ENCODE measurements at regions not wholly inside any gene's neighbourhood (a gene's known extent, or its start where the extent isn't known, plus 50 kb on each side); places are given as distances from the start of the nearest gene placed in this dataset.

- RAD21 ChIA-PET (ENCODE audit: unreplicated experiment), result no interaction called here
- H4K20me1 ChIP-seq (ENCODE audit: control insufficient read depth, insufficient read depth), result no peaks in the 10 kb centered on the region
- no peaks in the 10 kb centered on the region for H3K4me1 ChIP-seq (ENCODE audit: control insufficient read depth, insufficient read depth, low read length)
- DNase-seq (ENCODE audit: low read depth, low spot score) (no peak), ATAC-seq (no peak), FAIRE-seq (no peak)
- H2AFZ ChIP-seq (ENCODE audit: control insufficient read depth, low read depth, low read length), result no peak overlapping the region
- H3K9ac ChIP-seq (ENCODE audit: control insufficient read depth, insufficient read depth, low read length), result no peak overlapping the region
- CTCF ChIA-PET, result no interaction called here
- H3K27ac ChIP-seq (ENCODE audit: control insufficient read depth, insufficient read depth), result no peak overlapping the region
- in situ Hi-C loops (cut with MboI) (no loop called here), intact Hi-C loops (cut with micrococcal nuclease; ENCODE audit: unreplicated experiment) (no loop called here)
- no peak for TF ChIP-seq ESRRA (IDR thresholded peaks at IDR 0.05; ENCODE audit: low read length)
- no peak for TF ChIP-seq ZNF384 (IDR thresholded peaks at IDR 0.05; ENCODE audit: borderline replicate concordance, low read depth, low read length)
- TF ChIP-seq E2F4 (IDR thresholded peaks at IDR 0.05; ENCODE audit: low read depth, low read length), result no peak
- no peak for TF ChIP-seq RB1 (IDR thresholded peaks at IDR 0.05; ENCODE audit: borderline replicate concordance)
- POLR2A ChIA-PET, result no interaction called here
- H3K4me3 ChIP-seq, result no peak overlapping the region
- H3K36me3 ChIP-seq (ENCODE audit: control insufficient read depth in 2 of 2, insufficient read depth in 2 of 2, low read length in 1 of 2), result no peaks in the 10 kb centered on the region
- H3K4me2 ChIP-seq (ENCODE audit: control insufficient read depth, insufficient read depth), result no peak overlapping the region
- SMC1A ChIA-PET (ENCODE audit: uncharacterized antibody, unreplicated experiment), result no interaction called here
- H3K9me3 ChIP-seq (replicated peaks; ENCODE audit: control insufficient read depth, insufficient read depth, low read length), result no peaks in the 10 kb centered on the region; the same call in 2 of the 3 replicates
- H3K27me3 ChIP-seq (replicated peaks in 1 of 2; ENCODE audit: control insufficient read depth in 2 of 2, insufficient read depth in 2 of 2, low read length in 1 of 2), result no peaks in the 10 kb centered on the region
- no peaks in the 10 kb centered on the region for H3K79me2 ChIP-seq (ENCODE audit: control insufficient read depth, insufficient read depth, low read length)
- BruUV-seq (replicated peaks), result no TSS peak
These were observed 970.5 kb downstream of the TTLL7 start for GRCh38 chr1:83028467-83028866.

GRCh38 chr1:83027511-83027910 is 971.4 kb downstream of the TTLL7 start:
- ChIA-PET SMC1A (ENCODE audit: uncharacterized antibody, unreplicated experiment) (no interaction called here), RAD21 (ENCODE audit: unreplicated experiment) (no interaction called here), POLR2A (no interaction called here), CTCF (no interaction called here)
- intact Hi-C loops (cut with micrococcal nuclease; ENCODE audit: unreplicated experiment), result no loop called here
- H3K4me1 ChIP-seq (ENCODE audit: control insufficient read depth, insufficient read depth, low read length), result no peaks in the 10 kb centered on the region
- no peaks in the 10 kb centered on the region for H3K27me3 ChIP-seq (replicated peaks in 1 of 2; ENCODE audit: control insufficient read depth in 2 of 2, insufficient read depth in 2 of 2, low read length in 1 of 2)
- no peak for ATAC-seq
- H3K9me3 ChIP-seq (replicated peaks; ENCODE audit: control insufficient read depth, insufficient read depth, low read length), result no peaks in the 10 kb centered on the region; the same call in 2 of the 3 replicates
- 0% methylated on average over 1 of the region's 1 CpG for WGBS (ENCODE audit: insufficient coverage, insufficient replicate concordance, low lambda C conversion rate, missing lambda C conversion rate)
- no peak overlapping the region for H3K4me3 ChIP-seq
- H3K27ac ChIP-seq (ENCODE audit: control insufficient read depth, insufficient read depth), result no peak overlapping the region
- H3K4me2 ChIP-seq (ENCODE audit: control insufficient read depth, insufficient read depth), result no peak overlapping the region
- FAIRE-seq, result no peak
- no TSS peak for BruUV-seq (replicated peaks)
- H3K36me3 ChIP-seq (ENCODE audit: control insufficient read depth in 2 of 2, insufficient read depth in 2 of 2, low read length in 1 of 2), result no peaks in the 10 kb centered on the region
- DNase-seq (ENCODE audit: low read depth, low spot score), result no peak
- H4K20me1 ChIP-seq (ENCODE audit: control insufficient read depth, insufficient read depth), result no peaks in the 10 kb centered on the region
- in situ Hi-C loops (cut with MboI), result no loop called here
- H2AFZ ChIP-seq (ENCODE audit: control insufficient read depth, low read depth, low read length), result no peak overlapping the region
- H3K9ac ChIP-seq (ENCODE audit: control insufficient read depth, insufficient read depth, low read length), result no peak overlapping the region
- H3K79me2 ChIP-seq (ENCODE audit: control insufficient read depth, insufficient read depth, low read length), result no peaks in the 10 kb centered on the region
- TF ChIP-seq BCL11A (IDR thresholded peaks at IDR 0.05; ENCODE audit: low read depth, low read length) (no peak), SPI1 (IDR thresholded peaks at IDR 0.05; ENCODE audit: borderline replicate concordance, insufficient read depth, low read depth, low read length) (no peak), SREBF2 (IDR thresholded peaks at IDR 0.05; ENCODE audit: low read length) (no peak), RBBP5 (conservative IDR thresholded peaks at IDR 0.05) (no peak), SMC3 (IDR thresholded peaks at IDR 0.05; ENCODE audit: borderline replicate concordance, low read length) (no peak), MEF2A (IDR thresholded peaks at IDR 0.05; ENCODE audit: insufficient read depth, low read depth, low read length) (no peak), SMAD5 (IDR thresholded peaks at IDR 0.05; ENCODE audit: low read depth) (no peak), ASH2L (IDR thresholded peaks at IDR 0.05; ENCODE audit: borderline replicate concordance, low read depth) (no peak), EGR1 (IDR thresholded peaks at IDR 0.05; ENCODE audit: borderline replicate concordance in 1 of 2, low read depth in 2 of 2, low read length in 2 of 2) (no peak), SMARCA5 (IDR thresholded peaks at IDR 0.05) (no peak), BCL3 (IDR thresholded peaks at IDR 0.05; ENCODE audit: borderline replicate concordance, insufficient read depth, low read depth, low read length, poor library complexity, severe bottlenecking) (no peak)
